Ishikawa (cell line): ENCODE measurements at regions not wholly inside any gene's neighbourhood (a gene's known extent, or its start where the extent isn't known, plus 50 kb on each side); places are given as distances from the start of the nearest gene placed in this dataset.

Experiments
- CEBPB ChIP-seq: IDR thresholded peaks from 2 replicates; pipeline ENCODE4 v1.6.1; 2012
- EP300 ChIP-seq: IDR thresholded peaks from 2 replicates; pipeline ENCODE4 v1.6.1; 2012; ENCODE audit warnings: borderline replicate concordance
- RAD21 ChIP-seq: IDR thresholded peaks from 2 replicates; pipeline ENCODE4 v1.6.1; 2012; ENCODE audit warnings: low read depth
- REST ChIP-seq: IDR thresholded peaks from 2 replicates; pipeline ENCODE4 v1.6.1; 2012; ENCODE audit warnings: low read depth, mild to moderate bottlenecking

GRCh38 chr2:39546409-39546808, 109.3 kb upstream of the MAP4K3 start:
- no peak for TF ChIP-seq RAD21
- TF ChIP-seq CEBPB = peak; percentile 33; the same call in 1 of the 2 replicates
- TF ChIP-seq EP300 = no peak
- TF ChIP-seq REST = no peak
